Peyer's patch (tissue), 4 donors: ENCODE measurements at regions not wholly inside any gene's neighbourhood (a gene's known extent, or its start where the extent isn't known, plus 50 kb on each side); places are given as distances from the start of the nearest gene placed in this dataset.

Experiments
- CTCF ChIP-seq, 6 experiments: fragments of 450-650 bp in 4 of 6; fragments of 200-600 bp in 2 of 6; sonication (generic) in 1 of 6; IDR thresholded peaks; one replicate each; pipeline ENCODE4 v1.5.1; 2017 to 2019; ENCODE audit warnings: antibody characterized with exemption in 6 of 6, mild to moderate bottlenecking in 3 of 6, moderate library complexity in 1 of 6
- POLR2A ChIP-seq, 2 donors: fragments of 450-650 bp; IDR thresholded peaks; one replicate each; pipeline ENCODE4 v1.5.1; 2017; ENCODE audit warnings: antibody characterized with exemption in 2 of 2, mild to moderate bottlenecking in 2 of 2, moderate library complexity in 2 of 2

- TF ChIP-seq CTCF (IDR thresholded peaks at IDR 0.05): no peak
- no peak for TF ChIP-seq POLR2A (IDR thresholded peaks at IDR 0.05)
Measured at GRCh38 chr15:62888623-62889022, 153.9 kb upstream of the TPM1 start.
